ENCODE measurements at regions not wholly inside any gene's neighbourhood (a gene's known extent, or its start where the extent isn't known, plus 50 kb on each side); places are given as distances from the start of the nearest gene placed in this dataset.
"Not testable (repeated sequence)": the region's sequence is repeated elsewhere in the genome, so short reads cannot be mapped to it uniquely, and the experiment has no call there.

- Histone ChIP-seq H3K27ac (ENCODE audit: low read depth, low read length) (no peak overlapping the region), H3K27me3 (ENCODE audit: control insufficient read depth in 1 of 2, insufficient read depth in 2 of 2, low read length in 2 of 2) (peaks cover 0 to 4% of the 10 kb centered on the region in 2 donors), H3K9me3 (ENCODE audit: control insufficient read depth in 1 of 2, low read length in 2 of 2) (no peaks in the 10 kb centered on the region), H3K4me3 (ENCODE audit: low read depth in 1 of 2, low read length in 2 of 2) (no peak overlapping the region), H3K9ac (ENCODE audit: low read depth in 1 of 2, low read length in 2 of 2) (no peak overlapping the region), H3K36me3 (ENCODE audit: control insufficient read depth in 1 of 2, insufficient read depth in 2 of 2, low read length in 2 of 2) (no peaks in the 10 kb centered on the region), H3K4me1 (ENCODE audit: control insufficient read depth in 1 of 2, insufficient read depth in 2 of 2, low read length in 2 of 2) (peaks cover 27 to 42% of the 10 kb centered on the region in 2 donors)
Observed at GRCh38 chr1:9441451-9442133, 97.7 kb upstream of the SLC25A33 start.

GRCh38 chr1:9442278-9442846 lies 96.9 kb upstream of the SLC25A33 start:
- Histone ChIP-seq H3K4me1 (ENCODE audit: control insufficient read depth in 1 of 2, insufficient read depth in 2 of 2, low read length in 2 of 2) (peaks cover 26 to 38% of the 10 kb centered on the region in 2 donors), H3K36me3 (ENCODE audit: control insufficient read depth in 1 of 2, insufficient read depth in 2 of 2, low read length in 2 of 2) (no peaks in the 10 kb centered on the region), H3K27me3 (ENCODE audit: control insufficient read depth in 1 of 2, insufficient read depth in 2 of 2, low read length in 2 of 2) (peaks cover 0 to 4% of the 10 kb centered on the region in 2 donors), H3K9me3 (ENCODE audit: control insufficient read depth in 1 of 2, low read length in 2 of 2) (no peaks in the 10 kb centered on the region), H3K4me3 (ENCODE audit: low read depth in 1 of 2, low read length in 2 of 2) (no peak overlapping the region), H3K27ac (ENCODE audit: low read depth, low read length) (peak overlapping the region; percentile 3), H3K9ac (ENCODE audit: low read depth in 1 of 2, low read length in 2 of 2) (peak overlapping the region in 1 of 2 donors; percentile 35)

GRCh38 chr1:9442986-9443385 lies 96.3 kb upstream of the SLC25A33 start:
- Histone ChIP-seq H3K27me3 (ENCODE audit: control insufficient read depth in 1 of 2, insufficient read depth in 2 of 2, low read length in 2 of 2) (peaks cover 0 to 4% of the 10 kb centered on the region in 2 donors), H3K9ac (ENCODE audit: low read depth in 1 of 2, low read length in 2 of 2) (peak overlapping the region in 1 of 2 donors; percentile 35), H3K4me1 (ENCODE audit: control insufficient read depth in 1 of 2, insufficient read depth in 2 of 2, low read length in 2 of 2) (peaks cover 22 to 34% of the 10 kb centered on the region in 2 donors), H3K4me3 (ENCODE audit: low read depth in 1 of 2, low read length in 2 of 2) (no peak overlapping the region), H3K9me3 (ENCODE audit: control insufficient read depth in 1 of 2, low read length in 2 of 2) (no peaks in the 10 kb centered on the region), H3K27ac (ENCODE audit: low read depth, low read length) (peak overlapping the region; percentile 3), H3K36me3 (ENCODE audit: control insufficient read depth in 1 of 2, insufficient read depth in 2 of 2, low read length in 2 of 2) (no peaks in the 10 kb centered on the region)

GRCh38 chr1:9443913-9444445 lies 95.3 kb upstream of the SLC25A33 start:
- no peaks in the 10 kb centered on the region for H3K36me3 ChIP-seq (ENCODE audit: control insufficient read depth in 1 of 2, insufficient read depth in 2 of 2, low read length in 2 of 2)
- H3K9ac ChIP-seq (ENCODE audit: low read depth in 1 of 2, low read length in 2 of 2), result no peak overlapping the region
- H3K4me1 ChIP-seq (ENCODE audit: control insufficient read depth in 1 of 2, insufficient read depth in 2 of 2, low read length in 2 of 2), result peaks cover 22 to 29% of the 10 kb centered on the region in 2 donors
- H3K9me3 ChIP-seq (ENCODE audit: control insufficient read depth in 1 of 2, low read length in 2 of 2), result no peaks in the 10 kb centered on the region
- no peak overlapping the region for H3K4me3 ChIP-seq (ENCODE audit: low read depth in 1 of 2, low read length in 2 of 2)
- H3K27ac ChIP-seq (ENCODE audit: low read depth, low read length), result no peak overlapping the region
- H3K27me3 ChIP-seq (ENCODE audit: control insufficient read depth in 1 of 2, insufficient read depth in 2 of 2, low read length in 2 of 2), result peaks cover 0 to 4% of the 10 kb centered on the region in 2 donors

- Histone ChIP-seq H3K9ac (ENCODE audit: low read depth in 1 of 2, low read length in 2 of 2) (no peak overlapping the region), H3K4me1 (ENCODE audit: control insufficient read depth in 1 of 2, insufficient read depth in 2 of 2, low read length in 2 of 2) (peaks cover 18 to 24% of the 10 kb centered on the region in 2 donors), H3K27ac (ENCODE audit: low read depth, low read length) (no peak overlapping the region), H3K27me3 (ENCODE audit: control insufficient read depth in 1 of 2, insufficient read depth in 2 of 2, low read length in 2 of 2) (peaks cover 0 to 4% of the 10 kb centered on the region in 2 donors), H3K36me3 (ENCODE audit: control insufficient read depth in 1 of 2, insufficient read depth in 2 of 2, low read length in 2 of 2) (no peaks in the 10 kb centered on the region), H3K4me3 (ENCODE audit: low read depth in 1 of 2, low read length in 2 of 2) (no peak overlapping the region), H3K9me3 (ENCODE audit: control insufficient read depth in 1 of 2, low read length in 2 of 2) (no peaks in the 10 kb centered on the region)
Observed at GRCh38 chr1:9444532-9444931, 94.7 kb upstream of the SLC25A33 start.

- not testable (repeated sequence) for H3K9ac ChIP-seq (ENCODE audit: low read depth in 1 of 2, low read length in 2 of 2); H3K27ac ChIP-seq (ENCODE audit: low read depth, low read length); H3K36me3 ChIP-seq (ENCODE audit: control insufficient read depth in 1 of 2, insufficient read depth in 2 of 2, low read length in 2 of 2); H3K9me3 ChIP-seq (ENCODE audit: control insufficient read depth in 1 of 2, low read length in 2 of 2); H3K27me3 ChIP-seq (ENCODE audit: control insufficient read depth in 1 of 2, insufficient read depth in 2 of 2, low read length in 2 of 2); H3K4me3 ChIP-seq (ENCODE audit: low read depth in 1 of 2, low read length in 2 of 2)
- peaks cover 17 to 24% of the 10 kb centered on the region in 2 donors for H3K4me1 ChIP-seq (ENCODE audit: control insufficient read depth in 1 of 2, insufficient read depth in 2 of 2, low read length in 2 of 2)
Observed at GRCh38 chr1:9445081-9445480, 94.2 kb upstream of the SLC25A33 start.

- Histone ChIP-seq H3K36me3 (ENCODE audit: control insufficient read depth in 1 of 2, insufficient read depth in 2 of 2, low read length in 2 of 2) (no peaks in the 10 kb centered on the region), H3K4me3 (ENCODE audit: low read depth in 1 of 2, low read length in 2 of 2) (no peak overlapping the region), H3K9me3 (ENCODE audit: control insufficient read depth in 1 of 2, low read length in 2 of 2) (no peaks in the 10 kb centered on the region), H3K9ac (ENCODE audit: low read depth in 1 of 2, low read length in 2 of 2) (no peak overlapping the region), H3K4me1 (ENCODE audit: control insufficient read depth in 1 of 2, insufficient read depth in 2 of 2, low read length in 2 of 2) (peaks cover 6 to 11% of the 10 kb centered on the region in 2 donors), H3K27me3 (ENCODE audit: control insufficient read depth in 1 of 2, insufficient read depth in 2 of 2, low read length in 2 of 2) (no peaks in the 10 kb centered on the region), H3K27ac (ENCODE audit: low read depth, low read length) (no peak overlapping the region)
Observed at GRCh38 chr1:9447215-9447960, 91.9 kb upstream of the SLC25A33 start.

- Histone ChIP-seq H3K9ac (ENCODE audit: low read depth in 1 of 2, low read length in 2 of 2) (no peak overlapping the region), H3K4me3 (ENCODE audit: low read depth in 1 of 2, low read length in 2 of 2) (no peak overlapping the region), H3K4me1 (ENCODE audit: control insufficient read depth in 1 of 2, insufficient read depth in 2 of 2, low read length in 2 of 2) (peaks cover 0 to 6% of the 10 kb centered on the region in 2 donors), H3K27me3 (ENCODE audit: control insufficient read depth in 1 of 2, insufficient read depth in 2 of 2, low read length in 2 of 2) (no peaks in the 10 kb centered on the region), H3K9me3 (ENCODE audit: control insufficient read depth in 1 of 2, low read length in 2 of 2) (no peaks in the 10 kb centered on the region), H3K36me3 (ENCODE audit: control insufficient read depth in 1 of 2, insufficient read depth in 2 of 2, low read length in 2 of 2) (no peaks in the 10 kb centered on the region), H3K27ac (ENCODE audit: low read depth, low read length) (no peak overlapping the region)
Observed at GRCh38 chr1:9448132-9449109, 90.8 kb upstream of the SLC25A33 start.

- Histone ChIP-seq H3K4me3 (ENCODE audit: low read depth in 1 of 2, low read length in 2 of 2) (no peak overlapping the region), H3K27me3 (ENCODE audit: control insufficient read depth in 1 of 2, insufficient read depth in 2 of 2, low read length in 2 of 2) (no peaks in the 10 kb centered on the region), H3K27ac (ENCODE audit: low read depth, low read length) (no peak overlapping the region), H3K36me3 (ENCODE audit: control insufficient read depth in 1 of 2, insufficient read depth in 2 of 2, low read length in 2 of 2) (no peaks in the 10 kb centered on the region), H3K9ac (ENCODE audit: low read depth in 1 of 2, low read length in 2 of 2) (no peak overlapping the region), H3K9me3 (ENCODE audit: control insufficient read depth in 1 of 2, low read length in 2 of 2) (no peaks in the 10 kb centered on the region), H3K4me1 (ENCODE audit: control insufficient read depth in 1 of 2, insufficient read depth in 2 of 2, low read length in 2 of 2) (peaks cover 0 to 6% of the 10 kb centered on the region in 2 donors)
Observed at GRCh38 chr1:9449110-9449627, 90.1 kb upstream of the SLC25A33 start.

All from duodenal mucosa (tissue), 2 donors.